ENCODE measurements at regions not wholly inside any gene's neighbourhood (a gene's known extent, or its start where the extent isn't known, plus 50 kb on each side); places are given as distances from the start of the nearest gene placed in this dataset.

- TF ChIP-seq CTCF (IDR thresholded peaks at IDR 0.05; ENCODE audit: low read depth, low read length), result no peak
- no peak for DNase-seq (ENCODE audit: low read depth, low spot score)
- no peak overlapping the region for H3K4me3 ChIP-seq (ENCODE audit: low read depth, low read length)
- in situ Hi-C loops (cut with HindIII; ENCODE audit: low sequenced_read_pairs), result no loop called here
Measured at GRCh38 chr21:35886887-35887286, 173.4 kb downstream of the SETD4 start.

- no peak for DNase-seq (ENCODE audit: low read depth, low spot score)
- in situ Hi-C loops (cut with HindIII; ENCODE audit: low sequenced_read_pairs), result no loop called here
- TF ChIP-seq CTCF (IDR thresholded peaks at IDR 0.05; ENCODE audit: low read depth, low read length), result no peak
- no peak overlapping the region for H3K4me3 ChIP-seq (ENCODE audit: low read depth, low read length)
Measured at GRCh38 chr21:35885942-35886541, 174.3 kb downstream of the SETD4 start.

- no peak for TF ChIP-seq CTCF (IDR thresholded peaks at IDR 0.05; ENCODE audit: low read depth, low read length)
- in situ Hi-C loops (cut with HindIII; ENCODE audit: low sequenced_read_pairs), result no loop called here
- no peak for DNase-seq (ENCODE audit: low read depth, low spot score)
- H3K4me3 ChIP-seq (ENCODE audit: low read depth, low read length), result no peak overlapping the region
Measured at GRCh38 chr21:35882791-35883240, 177.5 kb downstream of the SETD4 start.

GRCh38 chr21:35873441-35873840, 186.9 kb downstream of the SETD4 start:
- H3K4me3 ChIP-seq (ENCODE audit: low read depth, low read length), result no peak overlapping the region
- DNase-seq (ENCODE audit: low read depth, low spot score), result no peak
- in situ Hi-C loops (cut with HindIII; ENCODE audit: low sequenced_read_pairs), result no loop called here
- no peak for TF ChIP-seq CTCF (IDR thresholded peaks at IDR 0.05; ENCODE audit: low read depth, low read length)

GRCh38 chr21:35871906-35872305, 188.4 kb downstream of the SETD4 start:
- no peak for TF ChIP-seq CTCF (IDR thresholded peaks at IDR 0.05; ENCODE audit: low read depth, low read length)
- in situ Hi-C loops (cut with HindIII; ENCODE audit: low sequenced_read_pairs), result no loop called here

GRCh38 chr21:35868869-35869223, 191.5 kb downstream of the SETD4 start:
- no peak for DNase-seq (ENCODE audit: low read depth, low spot score)
- H3K4me3 ChIP-seq (ENCODE audit: low read depth, low read length), result no peak overlapping the region
- TF ChIP-seq CTCF (IDR thresholded peaks at IDR 0.05; ENCODE audit: low read depth, low read length), result no peak
- in situ Hi-C loops (cut with HindIII; ENCODE audit: low sequenced_read_pairs), result no loop called here

More at GRCh38 chr21:35871906-35872305, 188.4 kb downstream of the SETD4 start:
- DNase-seq (ENCODE audit: low read depth, low spot score), result no peak
- H3K4me3 ChIP-seq (ENCODE audit: low read depth, low read length), result no peak overlapping the region
